ENCODE measurements at regions not wholly inside any gene's neighbourhood (a gene's known extent, or its start where the extent isn't known, plus 50 kb on each side); places are given as distances from the start of the nearest gene placed in this dataset.

DNA sequence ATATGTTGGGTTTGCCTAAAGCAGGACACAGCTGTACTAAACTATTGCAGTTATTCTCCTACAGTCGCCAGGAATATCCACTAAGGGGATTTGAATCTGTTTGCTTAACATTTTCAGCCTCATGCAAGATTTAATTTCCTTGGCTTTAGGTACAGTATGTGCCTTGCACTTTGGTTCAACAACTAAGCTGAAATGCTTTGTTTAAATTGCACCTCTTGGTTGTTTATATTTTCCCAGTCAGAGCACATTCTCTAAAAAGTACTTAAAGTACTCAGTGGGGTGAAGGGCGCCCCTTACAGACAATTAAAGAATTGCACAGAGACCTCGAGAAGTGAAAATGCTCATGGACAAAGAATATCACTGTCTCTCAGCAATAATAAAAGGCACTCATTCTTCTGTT lies 107.8 kb upstream of the MTNR1B start:
- DNase-seq (ENCODE audit: low read depth, low spot score) = no peak

DNA sequence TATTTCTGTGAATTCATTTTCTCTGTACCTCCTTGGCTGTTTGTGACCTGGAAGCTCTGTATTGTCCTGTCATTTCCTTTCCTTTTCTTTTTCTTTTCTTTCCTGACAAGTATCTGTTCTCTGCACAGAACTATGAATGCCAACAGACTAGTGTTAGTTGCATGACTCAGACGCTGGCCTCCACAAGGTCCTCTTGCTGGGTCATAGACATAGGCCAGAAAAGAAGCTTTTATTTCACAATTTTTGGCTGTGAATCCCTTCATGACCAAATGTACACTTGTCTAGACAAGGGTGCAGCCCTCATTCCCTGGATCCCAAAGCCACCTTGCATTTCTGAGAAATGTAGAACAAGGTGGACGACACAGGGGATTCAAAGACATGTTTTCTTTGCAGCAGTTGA lies 104.1 kb upstream of the MTNR1B start:
- no peak for DNase-seq (ENCODE audit: low read depth, low spot score)

DNA sequence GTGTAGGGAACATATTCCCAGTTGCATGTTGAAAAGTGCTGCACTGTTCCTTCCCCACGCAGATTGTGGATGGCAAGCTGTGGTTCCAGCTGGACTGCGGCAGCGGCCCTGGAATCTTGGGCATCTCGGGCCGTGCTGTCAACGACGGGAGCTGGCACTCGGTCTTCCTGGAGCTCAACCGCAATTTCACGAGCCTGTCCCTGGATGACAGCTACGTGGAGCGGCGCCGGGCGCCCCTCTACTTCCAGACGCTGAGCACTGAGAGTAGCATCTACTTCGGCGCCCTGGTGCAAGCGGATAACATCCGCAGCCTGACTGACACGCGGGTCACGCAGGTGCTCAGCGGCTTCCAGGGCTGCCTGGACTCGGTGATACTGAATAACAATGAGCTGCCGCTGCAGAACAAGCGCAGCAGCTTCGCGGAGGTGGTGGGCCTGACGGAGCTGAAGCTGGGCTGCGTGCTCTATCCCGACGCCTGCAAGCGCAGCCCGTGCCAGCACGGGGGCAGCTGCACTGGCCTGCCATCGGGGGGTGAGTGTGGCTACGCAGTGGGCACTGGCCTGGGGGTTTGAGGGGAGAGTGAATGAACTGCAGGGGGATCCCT lies 102.7 kb upstream of the MTNR1B start:
- DNase-seq (ENCODE audit: low read depth, low spot score) = no peak

DNA sequence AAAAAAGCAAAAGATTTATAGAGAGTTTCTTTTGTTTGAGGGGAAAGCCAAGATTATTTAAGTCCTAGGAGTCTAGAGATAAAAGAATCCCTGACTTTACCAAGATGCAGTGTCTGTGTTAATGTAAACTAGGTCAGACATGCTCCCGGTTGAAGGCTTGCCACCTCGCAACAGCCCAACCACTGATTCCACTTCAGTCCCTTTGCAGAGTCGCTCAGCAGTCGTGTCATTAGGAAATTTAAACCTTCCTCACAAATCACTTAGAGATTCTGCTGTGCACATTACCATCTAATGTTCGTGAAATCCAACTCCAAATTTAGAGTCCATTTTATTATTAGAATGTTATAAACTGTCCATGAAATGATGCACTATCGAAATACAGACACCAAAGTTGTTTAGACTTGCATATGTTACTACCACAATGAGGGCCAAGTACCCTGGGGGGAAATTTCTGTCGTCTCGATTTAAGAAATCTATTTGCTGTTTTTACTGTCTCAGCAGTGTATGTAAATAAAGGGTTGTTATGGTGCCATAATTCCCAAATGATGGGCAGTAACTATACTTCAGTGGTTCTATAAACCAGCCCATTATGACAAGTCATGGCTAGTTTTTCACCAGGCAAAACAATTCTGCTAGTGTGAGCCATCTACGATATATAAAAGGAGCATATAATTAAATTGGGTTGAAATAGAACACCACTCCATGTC lies 101.4 kb upstream of the MTNR1B start:
- no peak for DNase-seq (ENCODE audit: low read depth, low spot score)

DNA sequence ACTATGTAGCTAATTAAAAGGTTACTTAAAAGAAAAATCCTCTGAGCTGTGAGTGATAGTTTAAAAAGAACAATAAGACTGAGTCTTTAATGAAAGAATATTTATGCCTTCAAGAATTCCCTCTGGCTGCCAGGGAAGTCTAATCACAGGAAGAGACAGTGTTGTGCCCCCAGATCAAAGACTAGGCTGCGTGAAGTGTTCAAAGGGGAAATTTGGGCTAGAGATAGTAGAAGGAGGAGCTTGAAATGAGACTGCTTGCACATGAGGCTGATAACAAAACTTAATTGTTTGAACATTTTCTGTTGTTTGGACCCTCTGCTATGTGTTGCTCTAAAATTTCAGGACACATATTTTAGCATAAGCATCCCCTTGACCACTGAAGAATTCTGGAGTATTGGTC lies 99.7 kb upstream of the MTNR1B start:
- DNase-seq (ENCODE audit: low read depth, low spot score) = no peak

DNA sequence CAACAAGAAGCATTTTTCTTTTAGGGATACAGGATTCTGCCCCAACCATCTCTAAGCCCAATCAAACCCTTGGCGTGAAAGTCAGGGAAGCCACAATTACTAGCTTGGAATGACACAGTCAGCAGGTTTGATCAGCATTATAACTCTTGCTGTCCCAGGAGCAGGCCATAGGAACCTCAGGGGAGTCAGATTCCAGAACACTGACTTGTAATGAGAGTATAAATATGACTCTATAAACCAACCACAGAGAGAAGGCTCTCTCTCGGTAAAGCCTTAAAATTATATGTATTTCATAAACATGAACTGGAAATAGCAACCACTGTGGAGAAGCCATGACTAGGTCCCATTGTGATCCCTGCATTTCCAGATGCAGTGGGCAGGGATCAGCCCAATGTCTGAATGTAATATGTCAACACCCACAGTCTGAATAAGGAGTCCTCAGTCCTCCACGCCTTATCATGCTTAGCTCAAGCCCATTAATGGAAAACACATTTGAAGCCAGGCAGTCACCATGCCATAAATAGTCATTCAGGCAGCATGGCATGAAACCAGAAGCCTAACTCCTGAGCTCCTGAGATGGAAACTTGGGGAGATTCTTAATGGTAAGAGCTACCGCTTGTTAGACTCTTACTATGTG lies 99.1 kb upstream of the MTNR1B start:
- DNase-seq (ENCODE audit: low read depth, low spot score) = no peak

DNA sequence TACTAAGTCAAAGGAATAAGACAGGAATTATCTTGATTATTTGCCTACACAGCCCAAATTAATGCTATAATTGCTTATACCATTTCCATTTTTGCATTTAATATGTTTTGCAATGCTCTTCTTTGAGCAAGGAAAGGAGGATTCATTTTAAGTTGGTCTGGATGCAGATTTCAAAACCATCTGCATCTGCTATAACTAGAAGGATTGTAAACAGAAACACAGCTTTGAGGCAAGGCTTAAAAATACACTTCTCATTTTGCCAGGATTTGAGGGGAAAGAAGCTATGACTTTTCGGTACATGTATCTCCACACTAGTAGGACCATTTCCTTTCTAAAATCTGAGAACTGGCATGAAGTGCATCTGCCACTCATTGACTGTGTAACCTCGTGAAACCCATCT lies 95.9 kb upstream of the MTNR1B start:
- no peak for DNase-seq (ENCODE audit: low read depth, low spot score)

DNA sequence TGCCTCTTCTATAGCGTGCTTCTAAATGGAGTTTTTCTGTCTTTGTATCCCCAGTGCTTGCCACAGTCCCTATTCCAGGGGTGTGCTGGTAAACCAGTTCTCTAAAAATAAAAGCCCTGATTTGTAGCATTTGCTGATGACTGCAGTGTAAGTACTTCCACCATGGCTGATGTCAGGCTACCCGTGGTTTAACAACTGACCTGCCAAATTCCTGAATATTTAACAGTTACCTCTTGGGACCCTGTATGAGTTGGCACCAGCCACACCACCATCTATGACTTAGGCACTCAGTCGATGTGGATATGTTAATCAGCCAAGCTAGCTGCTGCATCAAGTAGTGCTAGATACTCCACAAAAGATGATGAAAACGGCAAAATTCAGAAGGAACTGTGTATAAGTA lies 94.0 kb upstream of the MTNR1B start:
- no peak for DNase-seq (ENCODE audit: low read depth, low spot score)

DNA sequence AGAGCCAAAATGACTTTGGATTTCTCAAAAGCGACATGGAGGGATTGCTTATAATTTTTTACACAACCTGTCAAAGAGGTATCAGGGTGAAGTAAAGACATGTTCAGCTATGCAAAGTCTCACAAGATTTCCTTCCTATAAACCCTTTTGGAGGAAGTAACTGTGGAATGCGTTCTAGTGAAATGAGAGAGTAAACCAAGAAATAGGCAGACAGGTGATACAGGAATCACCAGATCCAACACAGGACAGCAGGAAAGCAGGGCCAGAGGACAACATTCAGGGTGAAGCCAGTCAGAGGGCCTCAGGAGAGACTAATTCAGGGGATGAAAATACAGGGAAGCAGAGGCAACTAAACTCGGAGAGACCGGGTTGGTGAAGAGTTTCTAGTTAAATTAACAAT lies 90.4 kb upstream of the MTNR1B start:
- no peak for DNase-seq (ENCODE audit: low read depth, low spot score)

DNA sequence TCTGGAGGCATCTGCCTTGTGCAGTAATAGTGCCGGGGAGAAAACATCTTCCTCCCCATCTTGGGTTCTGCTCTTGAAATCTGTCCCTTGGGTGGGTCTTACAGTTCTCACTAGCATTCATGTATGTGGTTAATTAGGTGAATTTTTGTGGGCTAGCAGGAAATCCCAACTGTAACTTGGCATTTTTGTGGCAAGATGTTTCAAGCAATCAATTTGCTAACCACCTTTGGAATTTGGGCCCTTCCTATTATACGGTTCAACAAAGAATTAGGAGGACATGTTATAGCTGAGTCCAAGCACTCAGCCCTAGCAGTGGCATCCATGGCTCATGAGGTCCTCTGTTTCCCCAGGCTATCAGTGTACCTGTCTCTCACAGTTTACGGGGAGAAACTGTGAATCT lies 89.1 kb upstream of the MTNR1B start:
- no peak for DNase-seq (ENCODE audit: low read depth, low spot score)

DNA sequence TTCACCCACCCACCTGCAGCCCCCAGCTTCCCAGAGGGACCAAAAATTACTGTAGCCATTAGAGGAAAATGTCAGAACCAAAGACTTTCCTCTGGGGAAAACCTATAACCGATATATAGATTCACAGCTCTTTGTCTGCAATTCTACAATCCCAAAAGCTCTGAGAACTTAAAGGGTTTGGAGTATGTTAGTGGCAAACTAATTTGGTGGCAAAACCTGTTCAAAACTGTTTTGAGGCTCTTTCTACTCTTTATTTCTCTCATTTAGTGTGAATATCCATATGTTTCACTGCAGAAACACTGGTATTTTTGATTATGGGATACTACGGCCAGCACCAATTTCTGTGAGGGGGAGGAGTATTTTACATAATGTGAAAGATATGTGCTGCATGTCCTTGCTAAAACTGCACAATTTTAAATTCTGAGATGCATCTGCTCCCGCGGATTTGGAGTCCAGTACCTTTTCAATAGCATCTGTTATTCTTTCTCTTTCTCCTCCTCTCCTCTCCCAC lies 87.5 kb upstream of the MTNR1B start:
- no peak for DNase-seq (ENCODE audit: low read depth, low spot score)

DNA sequence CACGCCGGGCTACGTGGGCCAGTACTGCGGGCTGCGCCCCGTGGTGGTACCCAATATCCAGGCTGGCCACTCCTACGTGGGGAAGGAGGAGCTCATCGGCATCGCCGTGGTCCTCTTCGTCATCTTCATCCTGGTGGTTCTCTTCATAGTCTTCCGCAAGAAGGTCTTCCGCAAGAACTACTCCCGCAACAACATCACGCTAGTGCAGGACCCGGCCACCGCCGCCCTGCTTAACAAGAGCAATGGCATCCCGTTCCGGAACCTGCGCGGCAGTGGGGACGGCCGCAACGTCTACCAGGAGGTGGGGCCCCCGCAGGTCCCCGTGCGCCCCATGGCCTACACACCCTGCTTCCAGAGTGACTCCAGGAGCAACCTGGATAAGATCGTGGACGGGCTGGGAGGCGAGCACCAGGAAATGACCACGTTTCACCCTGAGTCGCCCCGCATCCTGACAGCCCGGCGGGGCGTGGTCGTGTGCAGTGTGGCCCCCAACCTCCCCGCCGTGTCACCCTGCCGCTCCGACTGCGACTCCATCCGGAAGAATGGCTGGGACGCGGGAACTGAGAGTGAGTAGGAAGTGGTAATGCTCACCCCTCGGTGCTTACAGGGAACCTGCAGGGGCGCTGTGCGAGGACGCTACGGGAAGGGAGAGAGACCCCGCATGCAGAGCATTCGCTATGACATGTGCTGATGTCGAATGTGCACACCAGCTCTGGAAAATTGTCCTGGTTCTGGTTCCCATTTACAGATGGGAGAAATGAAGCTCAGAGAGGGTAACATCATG lies 86.4 kb upstream of the MTNR1B start:
- no peak for DNase-seq (ENCODE audit: low read depth, low spot score)

DNA sequence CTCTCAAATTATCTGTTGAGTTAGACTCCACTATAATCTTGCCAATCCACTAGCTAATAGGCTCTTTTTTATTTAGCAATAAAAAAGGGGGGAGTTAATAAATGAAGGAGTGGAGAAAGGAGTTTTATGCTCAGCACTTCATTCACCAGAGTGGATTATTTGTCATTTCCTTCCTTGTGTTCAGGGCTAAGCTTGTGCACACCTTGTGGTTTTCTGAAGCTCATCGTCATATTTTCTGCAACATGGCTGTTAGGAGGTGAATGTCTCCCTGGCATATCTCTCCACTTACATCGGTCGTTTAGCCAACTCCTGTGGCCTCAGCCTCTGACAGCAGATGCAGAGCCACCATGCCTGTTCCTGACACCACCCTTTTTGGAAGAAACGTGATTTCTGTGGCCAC lies 83.9 kb upstream of the MTNR1B start:
- DNase-seq (ENCODE audit: low read depth, low spot score) = no peak

DNA sequence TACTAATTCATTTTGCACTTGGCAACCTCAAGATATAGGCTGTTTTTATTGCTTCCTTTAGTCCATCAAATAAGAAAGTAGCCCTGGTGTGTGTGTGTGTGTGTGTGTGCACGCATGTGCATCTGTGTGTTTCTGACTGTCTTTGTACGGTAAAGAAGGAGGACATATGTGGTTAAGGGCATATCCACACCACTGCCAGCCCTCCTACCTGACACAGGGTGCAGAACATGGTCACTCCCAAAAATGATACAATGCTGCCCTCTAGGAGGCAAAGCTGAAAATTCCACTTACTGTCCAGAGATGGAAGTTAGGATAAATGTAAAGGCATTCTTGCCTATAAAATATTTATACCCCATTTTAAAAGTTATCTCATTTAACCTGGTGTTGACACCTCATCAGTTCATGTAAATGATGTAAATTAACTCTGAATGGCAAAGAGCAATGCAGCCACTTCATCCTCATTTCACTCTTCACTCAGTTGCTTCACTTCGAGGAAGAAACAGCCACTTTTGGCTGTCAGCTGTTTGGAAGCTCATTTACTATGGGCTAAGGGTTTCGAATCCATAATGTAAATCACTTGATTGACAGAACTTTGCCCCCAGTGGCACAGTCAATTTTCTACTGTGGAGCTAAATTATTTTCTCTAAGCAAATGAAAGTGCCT lies 83.1 kb upstream of the MTNR1B start:
- no peak for DNase-seq (ENCODE audit: low read depth, low spot score)

DNA sequence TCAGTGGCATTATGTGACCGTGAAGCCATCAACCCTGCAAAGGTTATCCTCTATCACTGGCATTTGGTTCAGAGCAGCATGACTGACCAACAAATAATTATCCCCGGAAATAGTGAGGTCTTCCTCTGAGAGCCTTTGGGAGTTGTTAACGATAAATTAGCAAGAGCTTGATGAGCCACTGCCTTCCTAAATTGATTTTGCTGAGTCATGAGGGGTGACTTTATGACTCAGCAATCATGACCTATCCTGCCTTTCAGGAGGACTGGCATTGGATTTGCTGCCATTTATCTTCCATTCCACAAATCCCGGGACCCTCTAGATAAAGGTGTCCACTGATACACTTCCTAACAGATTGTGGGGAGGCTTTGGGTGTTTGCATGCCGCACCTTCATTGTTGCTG lies 80.8 kb upstream of the MTNR1B start:
- no peak for DNase-seq (ENCODE audit: low read depth, low spot score)

DNA sequence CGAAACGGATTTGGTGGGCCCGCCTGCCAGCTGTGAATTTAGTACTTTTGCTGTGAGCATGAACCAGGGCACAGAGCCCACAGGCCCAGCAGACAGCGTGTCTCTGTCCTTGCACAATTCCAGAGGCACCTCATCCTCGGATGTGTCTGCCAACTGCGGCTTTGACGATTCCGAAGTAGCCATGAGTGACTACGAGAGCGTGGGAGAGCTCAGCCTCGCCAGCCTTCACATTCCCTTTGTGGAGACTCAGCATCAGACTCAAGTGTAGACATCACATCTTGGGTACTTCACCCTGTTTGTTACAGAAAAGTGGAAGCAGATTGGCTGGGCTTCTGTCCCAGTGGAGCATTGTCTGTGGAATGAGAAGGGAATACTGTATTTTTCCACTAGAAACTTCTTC lies 78.6 kb upstream of the MTNR1B start:
- no peak for DNase-seq (ENCODE audit: low read depth, low spot score)

DNA sequence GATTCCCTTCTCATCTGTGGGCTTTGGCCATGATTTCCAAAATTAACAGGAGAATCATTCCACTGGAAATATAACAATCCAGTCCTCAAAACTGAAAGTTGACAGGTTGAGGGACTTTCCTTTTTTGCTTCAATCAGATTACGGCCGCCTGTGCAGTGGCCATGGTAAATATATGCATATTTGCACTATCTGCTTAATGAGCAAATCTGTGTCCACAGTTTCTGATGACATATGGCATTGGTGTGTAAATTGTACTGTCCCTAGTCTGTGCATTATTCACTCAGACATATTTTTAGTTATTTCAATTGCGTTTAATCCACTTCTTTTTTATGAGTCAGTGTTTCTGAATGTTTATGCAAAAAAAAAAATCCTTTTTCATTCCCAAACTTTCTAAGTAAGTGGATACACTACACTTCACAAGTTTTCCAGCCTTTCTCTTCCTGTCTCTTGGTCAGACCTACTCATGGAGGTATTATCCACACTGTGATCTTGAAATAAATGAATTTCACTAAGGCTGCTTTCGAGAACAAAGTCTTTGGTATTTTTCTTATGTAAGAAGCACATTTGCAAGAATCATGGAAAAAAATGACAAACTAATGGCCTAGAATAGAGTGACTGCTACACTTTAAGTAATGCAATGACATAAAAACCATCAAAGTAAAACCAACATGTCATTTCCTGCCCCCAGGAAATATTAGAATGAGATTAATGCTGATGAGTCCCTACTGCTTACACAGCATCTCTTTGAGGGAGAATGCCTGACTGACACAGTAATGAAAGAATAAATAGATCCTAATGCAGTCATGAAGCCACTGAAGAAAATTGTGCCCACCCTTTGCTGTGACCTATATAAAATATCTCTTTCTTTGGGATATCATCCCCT lies 76.4 kb upstream of the MTNR1B start:
- no peak for DNase-seq (ENCODE audit: low read depth, low spot score)

DNA sequence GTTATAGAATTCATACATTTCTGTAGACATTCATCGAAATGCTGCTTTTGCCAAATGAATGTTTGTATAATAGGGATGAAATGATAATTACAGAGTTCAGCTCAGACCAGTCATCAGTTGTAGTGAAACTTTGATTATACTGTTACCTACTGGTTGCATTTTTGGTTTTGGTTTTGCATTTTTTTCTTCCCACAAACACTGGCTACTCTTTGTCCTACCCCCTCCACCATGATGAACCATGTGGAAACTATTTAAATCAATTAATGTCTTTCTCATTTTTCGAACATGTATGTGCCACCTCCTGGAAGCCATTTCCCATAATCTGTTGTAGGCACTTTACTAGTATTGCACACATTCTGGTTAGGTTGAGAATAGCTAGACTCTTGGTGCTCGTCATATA lies 75.3 kb upstream of the MTNR1B start:
- no peak for DNase-seq (ENCODE audit: low read depth, low spot score)

DNA sequence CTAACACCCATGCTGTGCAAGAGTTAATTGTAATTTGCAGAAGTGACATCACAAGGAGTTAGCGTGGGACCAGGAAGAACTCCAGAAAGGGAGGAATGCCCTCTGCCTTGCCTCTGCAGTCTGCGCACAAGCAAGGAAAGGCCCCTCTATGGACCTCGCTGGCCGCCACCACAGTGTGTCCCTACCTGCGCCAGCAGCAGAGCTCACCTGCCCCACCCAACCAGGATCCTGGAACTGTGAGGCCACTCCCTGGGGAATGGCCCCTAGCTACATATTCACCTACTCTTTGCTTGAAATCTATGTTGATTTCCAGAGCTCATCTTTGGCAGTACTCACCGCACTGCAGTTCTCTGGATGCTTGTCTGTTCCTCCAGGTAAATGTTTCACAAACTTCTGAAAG lies 72.0 kb upstream of the MTNR1B start:
- DNase-seq (ENCODE audit: low read depth, low spot score) = no peak

DNA sequence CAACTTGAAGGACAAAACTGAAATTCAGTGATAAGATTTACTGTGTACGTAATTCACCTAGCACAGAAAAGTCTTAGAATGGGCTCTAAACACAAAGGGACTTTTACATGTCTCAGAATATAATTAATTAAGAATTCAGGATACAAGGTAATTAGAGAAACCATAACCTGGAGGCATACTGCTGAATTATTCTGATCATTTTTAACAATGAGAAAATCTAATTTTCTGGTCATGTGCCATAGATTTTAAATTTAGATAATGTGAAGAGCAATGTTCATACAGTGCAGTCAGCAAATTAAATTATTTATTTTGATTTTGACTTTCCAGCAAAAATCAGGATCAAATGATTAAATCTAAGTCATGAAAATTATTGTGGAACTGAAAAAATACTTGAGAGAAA lies 67.0 kb upstream of the MTNR1B start:
- no peak for DNase-seq (ENCODE audit: low read depth, low spot score)

DNA sequence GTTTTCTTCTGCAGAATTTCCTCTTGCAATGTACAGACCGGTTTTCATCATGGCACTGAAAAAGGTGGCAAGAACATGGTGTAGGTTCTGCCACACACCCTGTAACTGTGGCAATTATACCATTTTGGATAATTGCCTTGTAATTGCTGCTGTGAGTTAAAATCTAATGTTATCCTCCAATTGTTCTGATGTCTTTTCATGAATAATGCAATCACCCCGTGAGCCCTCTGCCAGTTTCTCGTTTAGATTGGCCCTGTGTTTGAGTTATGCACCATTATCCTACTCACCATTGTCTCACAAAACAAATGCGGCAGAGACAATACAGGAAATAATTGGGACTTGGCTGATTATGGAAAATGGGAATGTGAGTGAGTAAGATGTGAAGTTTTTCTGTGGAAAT lies 61.8 kb upstream of the MTNR1B start:
- no peak for DNase-seq (ENCODE audit: low read depth, low spot score)
